Vagina (tissue), 2 donors: ENCODE measurements at regions not wholly inside any gene's neighbourhood (a gene's known extent, or its start where the extent isn't known, plus 50 kb on each side); places are given as distances from the start of the nearest gene placed in this dataset.

Source experiments
- DNase-seq, 2 donors: peaks; one replicate each; pipeline ENCODE4 v3.0.0-alpha.2; 2017; ENCODE audit errors: extremely low spot score in 2 of 2
- H3K27ac ChIP-seq: fragments of 200-600 bp; sonication (generic); one replicate; pipeline ENCODE4 v1.5.1; 2019
- H3K27me3 ChIP-seq: fragments of 200-600 bp; sonication (generic); one replicate; pipeline ENCODE4 v1.5.1; 2019
- H3K36me3 ChIP-seq, 2 donors: fragments of 200-600 bp; sonication (generic); one replicate each; pipeline ENCODE4 v1.5.1; 2017 to 2019
- H3K4me1 ChIP-seq: fragments of 200-600 bp; sonication (generic); one replicate; pipeline ENCODE4 v1.5.1; 2019
- H3K4me3 ChIP-seq, 2 donors: fragments of 200-600 bp; sonication (generic); 1 replicate in 1 of 2; 2 replicates in 1 of 2; pipeline ENCODE4 v1.5.1; 2016 to 2019
- H3K9me3 ChIP-seq: fragments of 200-600 bp; sonication (generic); one replicate; pipeline ENCODE4 v1.5.1; 2019
- CTCF ChIP-seq, 3 experiments: fragments of 450-650 bp in 2 of 3; fragments of 200-600 bp in 1 of 3; sonication (generic) in 1 of 3; IDR thresholded peaks; one replicate each; pipeline ENCODE4 v1.5.1; 2017 to 2019; ENCODE audit warnings: antibody characterized with exemption in 3 of 3, mild to moderate bottlenecking in 2 of 3, moderate library complexity in 2 of 3
- POLR2A ChIP-seq, 2 donors: fragments of 450-650 bp; IDR thresholded peaks; one replicate each; pipeline ENCODE4 v1.6.1; 2017; ENCODE audit warnings: antibody characterized with exemption in 2 of 2, mild to moderate bottlenecking in 2 of 2, moderate library complexity in 2 of 2
- POLR2AphosphoS5 ChIP-seq, 2 donors: sonication (generic); formaldehyde crosslinking; IDR thresholded peaks; one replicate each; pipeline ENCODE4 v1.9.0; 2017; ENCODE audit warnings: antibody characterized with exemption in 2 of 2, mild to moderate bottlenecking in 2 of 2, low read depth in 1 of 2; ENCODE audit not compliant: insufficient read depth in 1 of 2
- intact Hi-C: fragments of 100-400 bp; cut with DNase I; formaldehyde crosslinking; loops from one replicate; pipeline ENCODE4 v1.15.1; 2023

DNA sequence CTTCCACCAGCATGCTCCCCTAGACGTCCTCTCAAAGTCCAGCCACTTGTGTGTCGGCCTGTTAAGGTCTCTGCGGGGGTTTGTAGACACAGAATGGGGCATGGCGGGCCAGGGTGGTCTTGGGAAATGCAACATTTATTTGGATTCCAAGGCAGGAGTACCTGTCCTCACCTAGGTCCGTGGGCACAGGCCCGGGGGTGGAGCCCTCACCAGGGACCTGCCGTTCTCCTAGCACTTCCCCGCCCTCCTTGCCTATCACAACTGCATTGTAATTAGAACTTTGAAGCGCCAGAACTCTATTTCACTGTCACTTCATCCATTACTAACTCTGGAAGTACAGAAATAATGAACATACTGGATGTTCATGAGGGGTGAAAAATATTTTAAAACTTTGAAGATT lies 268.3 kb upstream of the ACTBL2 start:
- TF ChIP-seq POLR2AphosphoS5 (IDR thresholded peaks at IDR 0.05; ENCODE audit: insufficient read depth in 1 of 2, low read depth in 1 of 2): no peak
- TF ChIP-seq POLR2A (IDR thresholded peaks at IDR 0.05): no peak
- no peak for TF ChIP-seq CTCF (IDR thresholded peaks at IDR 0.05)
- H3K36me3 ChIP-seq: no peaks in the 10 kb centered on the region
- H3K27me3 ChIP-seq: no peaks in the 10 kb centered on the region
- H3K4me3 ChIP-seq: no peak overlapping the region
- intact Hi-C loops: no loop called here
- no peak for DNase-seq
- H3K9me3 ChIP-seq: no peaks in the 10 kb centered on the region
- peak overlapping the region; percentile 50 for H3K27ac ChIP-seq
- peaks cover 11% of the 10 kb centered on the region for H3K4me1 ChIP-seq

DNA sequence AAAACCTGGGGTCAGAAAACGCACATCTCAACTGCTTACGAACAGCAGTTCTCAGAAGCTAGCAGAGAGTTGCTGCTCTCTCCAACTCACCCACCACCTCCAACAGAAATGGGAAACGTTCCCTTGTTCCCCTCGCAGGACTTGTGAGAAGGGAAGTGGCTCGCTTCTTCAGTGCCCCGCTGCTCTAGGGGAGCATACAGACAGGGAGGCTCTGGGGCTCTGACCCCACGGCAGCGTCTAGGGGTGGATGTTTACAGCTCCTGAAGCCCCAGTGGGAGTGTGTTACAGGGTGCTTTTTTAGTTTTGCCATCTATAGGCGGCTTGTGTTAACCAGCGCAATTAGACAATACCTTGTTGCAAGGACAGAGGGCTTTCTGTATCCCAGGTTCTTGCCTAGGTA lies 267.7 kb upstream of the ACTBL2 start:
- Histone ChIP-seq H3K27me3 (no peaks in the 10 kb centered on the region), H3K4me3 (no peak overlapping the region), H3K36me3 (no peaks in the 10 kb centered on the region), H3K4me1 (peaks cover 11% of the 10 kb centered on the region), H3K27ac (no peak overlapping the region), H3K9me3 (no peaks in the 10 kb centered on the region)
- no peak for DNase-seq
- TF ChIP-seq CTCF (IDR thresholded peaks at IDR 0.05) (no peak), POLR2AphosphoS5 (IDR thresholded peaks at IDR 0.05; ENCODE audit: insufficient read depth in 1 of 2, low read depth in 1 of 2) (no peak), POLR2A (IDR thresholded peaks at IDR 0.05) (no peak)
- intact Hi-C loops: no loop called here

GRCh38 chr5:57749396-57749795 lies 266.8 kb upstream of the ACTBL2 start:
- peaks cover 10% of the 10 kb centered on the region for H3K4me1 ChIP-seq
- DNase-seq: no peak
- H3K9me3 ChIP-seq: no peaks in the 10 kb centered on the region
- no peaks in the 10 kb centered on the region for H3K27me3 ChIP-seq
- H3K27ac ChIP-seq: no peak overlapping the region
- H3K36me3 ChIP-seq: no peaks in the 10 kb centered on the region
- no peak overlapping the region for H3K4me3 ChIP-seq
- intact Hi-C loops: no loop called here
- TF ChIP-seq POLR2A (IDR thresholded peaks at IDR 0.05) (no peak), POLR2AphosphoS5 (IDR thresholded peaks at IDR 0.05; ENCODE audit: insufficient read depth in 1 of 2, low read depth in 1 of 2) (no peak), CTCF (IDR thresholded peaks at IDR 0.05) (no peak)

DNA sequence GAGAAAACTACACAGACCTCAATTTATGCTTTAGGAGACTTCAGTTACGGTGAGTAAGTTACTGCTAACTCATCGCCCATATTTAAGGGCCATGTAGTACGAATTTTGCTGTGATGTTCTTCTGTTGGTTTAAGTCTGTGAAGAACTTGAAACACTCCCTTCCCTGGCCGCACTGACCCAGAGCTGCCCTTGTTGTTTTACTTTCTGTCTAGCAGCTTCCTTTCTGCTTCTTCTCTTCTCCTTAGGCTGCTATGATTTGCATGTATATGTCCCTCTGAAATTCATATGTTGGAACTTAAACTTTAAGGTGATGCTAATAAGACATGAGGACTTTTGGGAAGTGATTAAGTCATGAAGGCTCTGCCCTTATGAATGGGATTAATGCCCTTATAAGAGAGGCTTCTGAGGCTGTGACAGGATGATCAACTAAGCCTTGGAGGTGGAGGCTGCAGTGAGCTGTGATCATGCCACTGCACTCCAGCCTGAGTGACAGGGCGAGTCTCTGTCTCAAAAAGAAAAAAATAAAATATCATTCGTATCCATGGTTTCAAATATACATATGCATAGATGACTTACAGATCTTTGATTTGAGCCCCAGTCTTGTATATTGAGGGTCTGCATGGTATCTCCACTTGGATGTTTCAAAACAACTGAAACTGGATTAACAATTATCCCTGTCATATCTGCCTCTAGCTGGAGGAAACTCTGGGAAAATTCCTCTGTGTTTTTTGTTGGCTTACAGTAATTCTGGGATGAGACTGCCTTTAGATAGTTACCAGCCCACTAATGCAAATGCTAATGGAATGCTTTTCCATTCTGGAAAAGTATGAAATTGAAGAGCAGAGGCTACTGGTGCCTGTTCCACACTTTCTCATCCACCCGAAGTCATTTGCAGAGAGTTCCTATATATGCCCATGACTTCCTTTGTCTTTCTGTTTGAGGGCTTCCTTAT lies 263.4 kb upstream of the ACTBL2 start:
- no peak for TF ChIP-seq POLR2A (IDR thresholded peaks at IDR 0.05)
- no peak for TF ChIP-seq POLR2AphosphoS5 (IDR thresholded peaks at IDR 0.05; ENCODE audit: insufficient read depth in 1 of 2, low read depth in 1 of 2)
- TF ChIP-seq CTCF (IDR thresholded peaks at IDR 0.05): no peak
- no peaks in the 10 kb centered on the region for H3K4me1 ChIP-seq
- H3K27me3 ChIP-seq: no peaks in the 10 kb centered on the region

DNA sequence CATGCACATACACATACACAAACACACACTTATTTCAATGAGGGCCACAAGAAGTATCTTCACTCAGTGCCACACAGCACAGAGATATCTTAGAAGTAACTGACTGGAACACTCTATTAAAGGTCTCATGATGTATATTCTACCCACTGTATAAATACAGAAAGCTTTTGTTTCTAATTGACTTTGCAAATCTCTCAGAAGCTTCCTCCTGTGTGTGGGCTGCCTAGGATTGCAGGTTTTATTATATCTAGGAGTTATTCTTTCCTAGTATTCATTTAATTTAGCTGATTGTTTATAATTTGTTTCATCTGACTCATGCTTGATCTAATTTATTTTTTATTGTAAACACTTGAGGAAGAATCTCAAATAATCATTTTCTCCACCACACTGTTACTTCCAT lies 262.4 kb upstream of the ACTBL2 start:
- Histone ChIP-seq H3K36me3 (no peaks in the 10 kb centered on the region), H3K27me3 (no peaks in the 10 kb centered on the region), H3K4me1 (no peaks in the 10 kb centered on the region), H3K9me3 (no peaks in the 10 kb centered on the region), H3K4me3 (no peak overlapping the region), H3K27ac (no peak overlapping the region)
- TF ChIP-seq POLR2A (IDR thresholded peaks at IDR 0.05) (no peak), CTCF (IDR thresholded peaks at IDR 0.05) (no peak), POLR2AphosphoS5 (IDR thresholded peaks at IDR 0.05; ENCODE audit: insufficient read depth in 1 of 2, low read depth in 1 of 2) (no peak)
- intact Hi-C loops: no loop called here
- DNase-seq: no peak

More for the DNA sequence above, 263.4 kb upstream of the ACTBL2 start:
- Histone ChIP-seq H3K36me3 (no peaks in the 10 kb centered on the region), H3K27ac (no peak overlapping the region), H3K4me3 (no peak overlapping the region), H3K9me3 (no peaks in the 10 kb centered on the region)
- DNase-seq: no peak
- intact Hi-C loops: no loop called here
